ENCODE measurements at regions not wholly inside any gene's neighbourhood (a gene's known extent, or its start where the extent isn't known, plus 50 kb on each side); places are given as distances from the start of the nearest gene placed in this dataset.

DNA sequence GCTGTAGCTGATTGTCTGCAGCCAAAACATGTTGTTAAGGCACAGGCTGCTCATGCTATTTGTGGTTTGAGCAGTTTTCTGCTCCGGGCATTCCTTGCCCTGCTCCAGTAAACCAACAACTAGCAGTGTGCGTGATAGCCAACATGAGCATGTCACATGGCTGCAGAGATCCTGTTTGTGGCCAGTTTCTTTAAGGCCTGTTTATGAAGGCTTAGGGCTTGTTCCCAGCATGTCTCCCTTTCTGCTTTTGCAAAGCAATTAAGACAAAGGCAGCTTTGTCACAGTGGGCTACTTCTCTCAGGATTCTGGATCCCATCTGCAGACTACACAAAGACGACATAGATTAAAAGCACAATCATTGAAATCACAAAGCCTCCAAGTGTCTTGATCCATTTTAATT is 160.5 kb downstream of the ZNF518B start:
- Histone ChIP-seq H3K36me3 (ENCODE audit: control insufficient read depth in 1 of 2, insufficient read depth in 2 of 2, low read length in 2 of 2) (no peaks in the 10 kb centered on the region), H4K20me1 (ENCODE audit: insufficient read depth) (no peaks in the 10 kb centered on the region), H2AFZ (ENCODE audit: low read depth, low read length, poor library complexity, severe bottlenecking) (no peak overlapping the region), H3K4me3 (replicated peaks in 1 of 2; ENCODE audit: low read depth in 1 of 2, low read length in 2 of 2) (no peak overlapping the region), H3K79me2 (ENCODE audit: insufficient read depth, low read length) (no peaks in the 10 kb centered on the region), H3K4me2 (ENCODE audit: low read length) (no peak overlapping the region), H3K27ac (ENCODE audit: low read depth, low read length) (no peak overlapping the region), H3K27me3 (ENCODE audit: insufficient read depth, low read length) (peaks cover 61% of the 10 kb centered on the region), H3K9me3 (ENCODE audit: control insufficient read depth in 1 of 2, insufficient read depth in 1 of 2, low read depth in 1 of 2, low read length in 2 of 2) (no peaks in the 10 kb centered on the region), H3K4me1 (ENCODE audit: control insufficient read depth in 1 of 2, insufficient read depth in 2 of 2, low read length in 2 of 2) (no peaks in the 10 kb centered on the region), H3K9ac (ENCODE audit: low read length) (no peak overlapping the region), H3K9me2 (ENCODE audit: insufficient read depth) (no peaks in the 10 kb centered on the region)
- BruUV-seq (replicated peaks), result no TSS peak
- intact Hi-C loops (cut with micrococcal nuclease), result no loop called here
- ChIA-PET CTCF (no interaction called here), RAD21 (ENCODE audit: low non-redundant PET in 1 of 2, low total read pairs in 2 of 2, uncharacterized antibody in 2 of 2, unreplicated experiment in 2 of 2) (no interaction called here), POLR2A (no interaction called here)
- DNase-seq (ENCODE audit: low read depth, low spot score) (no peak), ATAC-seq (no peak)
- TF ChIP-seq, protein P1, sequence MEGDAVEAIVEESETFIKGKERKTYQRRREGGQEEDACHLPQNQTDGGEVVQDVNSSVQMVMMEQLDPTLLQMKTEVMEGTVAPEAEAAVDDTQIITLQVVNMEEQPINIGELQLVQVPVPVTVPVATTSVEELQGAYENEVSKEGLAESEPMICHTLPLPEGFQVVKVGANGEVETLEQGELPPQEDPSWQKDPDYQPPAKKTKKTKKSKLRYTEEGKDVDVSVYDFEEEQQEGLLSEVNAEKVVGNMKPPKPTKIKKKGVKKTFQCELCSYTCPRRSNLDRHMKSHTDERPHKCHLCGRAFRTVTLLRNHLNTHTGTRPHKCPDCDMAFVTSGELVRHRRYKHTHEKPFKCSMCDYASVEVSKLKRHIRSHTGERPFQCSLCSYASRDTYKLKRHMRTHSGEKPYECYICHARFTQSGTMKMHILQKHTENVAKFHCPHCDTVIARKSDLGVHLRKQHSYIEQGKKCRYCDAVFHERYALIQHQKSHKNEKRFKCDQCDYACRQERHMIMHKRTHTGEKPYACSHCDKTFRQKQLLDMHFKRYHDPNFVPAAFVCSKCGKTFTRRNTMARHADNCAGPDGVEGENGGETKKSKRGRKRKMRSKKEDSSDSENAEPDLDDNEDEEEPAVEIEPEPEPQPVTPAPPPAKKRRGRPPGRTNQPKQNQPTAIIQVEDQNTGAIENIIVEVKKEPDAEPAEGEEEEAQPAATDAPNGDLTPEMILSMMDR (IDR thresholded peaks at IDR 0.05 in 2 of 3, conservative IDR thresholded peaks at IDR 0.05 in 1 of 3; ENCODE audit: borderline replicate concordance in 1 of 3, insufficient read depth in 1 of 3, low read depth in 2 of 3, low read length in 2 of 3), result no peak
- TF ChIP-seq, protein P2, sequence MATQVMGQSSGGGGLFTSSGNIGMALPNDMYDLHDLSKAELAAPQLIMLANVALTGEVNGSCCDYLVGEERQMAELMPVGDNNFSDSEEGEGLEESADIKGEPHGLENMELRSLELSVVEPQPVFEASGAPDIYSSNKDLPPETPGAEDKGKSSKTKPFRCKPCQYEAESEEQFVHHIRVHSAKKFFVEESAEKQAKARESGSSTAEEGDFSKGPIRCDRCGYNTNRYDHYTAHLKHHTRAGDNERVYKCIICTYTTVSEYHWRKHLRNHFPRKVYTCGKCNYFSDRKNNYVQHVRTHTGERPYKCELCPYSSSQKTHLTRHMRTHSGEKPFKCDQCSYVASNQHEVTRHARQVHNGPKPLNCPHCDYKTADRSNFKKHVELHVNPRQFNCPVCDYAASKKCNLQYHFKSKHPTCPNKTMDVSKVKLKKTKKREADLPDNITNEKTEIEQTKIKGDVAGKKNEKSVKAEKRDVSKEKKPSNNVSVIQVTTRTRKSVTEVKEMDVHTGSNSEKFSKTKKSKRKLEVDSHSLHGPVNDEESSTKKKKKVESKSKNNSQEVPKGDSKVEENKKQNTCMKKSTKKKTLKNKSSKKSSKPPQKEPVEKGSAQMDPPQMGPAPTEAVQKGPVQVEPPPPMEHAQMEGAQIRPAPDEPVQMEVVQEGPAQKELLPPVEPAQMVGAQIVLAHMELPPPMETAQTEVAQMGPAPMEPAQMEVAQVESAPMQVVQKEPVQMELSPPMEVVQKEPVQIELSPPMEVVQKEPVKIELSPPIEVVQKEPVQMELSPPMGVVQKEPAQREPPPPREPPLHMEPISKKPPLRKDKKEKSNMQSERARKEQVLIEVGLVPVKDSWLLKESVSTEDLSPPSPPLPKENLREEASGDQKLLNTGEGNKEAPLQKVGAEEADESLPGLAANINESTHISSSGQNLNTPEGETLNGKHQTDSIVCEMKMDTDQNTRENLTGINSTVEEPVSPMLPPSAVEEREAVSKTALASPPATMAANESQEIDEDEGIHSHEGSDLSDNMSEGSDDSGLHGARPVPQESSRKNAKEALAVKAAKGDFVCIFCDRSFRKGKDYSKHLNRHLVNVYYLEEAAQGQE (IDR thresholded peaks at IDR 0.05; ENCODE audit: low read depth), result no peak
- no peak for TF ChIP-seq POLR2AphosphoS5 (IDR thresholded peaks at IDR 0.05; ENCODE audit: low read depth, low read length)
- no peak for TF ChIP-seq SP1 (IDR thresholded peaks at IDR 0.05; ENCODE audit: low read depth)
- no peak for TF ChIP-seq CEBPB (IDR thresholded peaks at IDR 0.05; ENCODE audit: low read depth)
- no peak for TF ChIP-seq ELF1 (IDR thresholded peaks at IDR 0.05; ENCODE audit: borderline replicate concordance, low read depth)

Data from HCT116 (cell line).